T-helper 1 cell treated with Interleukin-12 subunit alpha and Interleukin-12 subunit beta and Interleukin-4 antibody, amounts not matched to agents 30 μg/mL and 1 μg/mL, for 36 hours (primary cell): ENCODE measurements at regions not wholly inside any gene's neighbourhood (a gene's known extent, or its start where the extent isn't known, plus 50 kb on each side); places are given as distances from the start of the nearest gene placed in this dataset.
A peak's percentile ranks its signal among the peaks of the same experiment; 100 is the strongest.
"Not testable (repeated sequence)": the region's sequence is repeated elsewhere in the genome, so short reads cannot be mapped to it uniquely, and the experiment has no call there.

Experiments
- H3K27ac Mint-ChIP-seq: one replicate; pipeline ENCODE4 v1.8.0; 2021; ENCODE audit warnings: mild to moderate bottlenecking, mixed read lengths
- H3K27me3 Mint-ChIP-seq: one replicate; pipeline ENCODE4 v1.8.0; 2021; ENCODE audit warnings: low read depth, mixed read lengths
- H3K36me3 Mint-ChIP-seq: one replicate; pipeline ENCODE4 v1.8.0; 2021; ENCODE audit warnings: low read depth, mixed read lengths
- H3K4me1 Mint-ChIP-seq: one replicate; pipeline ENCODE4 v1.8.0; 2021; ENCODE audit warnings: low read depth, mixed read lengths
- H3K4me3 Mint-ChIP-seq: one replicate; pipeline ENCODE4 v1.8.0; 2021; ENCODE audit warnings: mild to moderate bottlenecking, moderate library complexity, mixed read lengths
- H3K9me3 Mint-ChIP-seq: one replicate; pipeline ENCODE4 v1.8.0; 2021; ENCODE audit warnings: mixed read lengths

DNA sequence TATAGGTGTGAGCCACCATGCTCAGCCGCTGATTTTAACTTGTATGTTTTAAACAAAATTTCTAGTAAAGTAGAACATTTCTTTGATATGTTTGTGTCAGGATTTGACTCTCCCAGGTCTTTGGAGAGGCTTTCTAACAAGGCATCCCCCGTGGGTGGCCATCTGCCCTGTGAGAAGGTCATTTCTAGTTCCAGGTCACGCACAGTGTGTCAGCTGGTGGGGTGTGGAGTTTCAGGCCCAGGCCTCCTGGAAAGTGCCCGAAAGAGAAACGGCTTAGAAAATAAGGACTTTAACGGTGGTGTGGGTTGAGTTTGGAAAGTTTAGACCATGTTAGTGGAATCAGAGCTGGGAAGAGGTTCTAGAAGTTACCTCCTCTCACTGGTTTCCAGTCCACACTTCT lies 61.0 kb downstream of the SPDYE17 start:
- not testable (repeated sequence) for H3K4me1 Mint-ChIP-seq, H3K9me3 Mint-ChIP-seq, H3K27me3 Mint-ChIP-seq, H3K27ac Mint-ChIP-seq, H3K4me3 Mint-ChIP-seq, H3K36me3 Mint-ChIP-seq

DNA sequence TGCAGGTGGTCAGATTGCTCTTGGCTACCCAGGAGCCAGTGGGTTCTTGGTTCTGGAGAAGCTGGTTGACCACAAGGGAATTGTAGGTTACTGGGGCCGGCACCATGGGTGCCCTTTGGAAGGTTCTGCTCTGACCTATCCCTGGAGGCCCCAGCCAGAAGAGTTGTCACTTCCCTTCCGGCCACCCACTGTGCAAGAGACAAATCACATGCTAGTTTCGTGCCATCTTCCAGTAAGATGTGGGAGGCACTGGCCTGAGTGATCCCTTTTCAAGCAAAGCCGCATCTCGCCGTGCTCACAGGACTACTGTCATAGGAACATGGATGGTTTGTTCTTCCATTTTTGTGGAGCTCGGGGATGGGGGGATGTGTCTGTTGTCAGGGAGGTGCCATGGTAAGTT lies 62.3 kb downstream of the SPDYE17 start:
- not testable (repeated sequence) for H3K36me3 Mint-ChIP-seq, H3K4me1 Mint-ChIP-seq, H3K9me3 Mint-ChIP-seq, H3K27ac Mint-ChIP-seq, H3K4me3 Mint-ChIP-seq, H3K27me3 Mint-ChIP-seq

DNA sequence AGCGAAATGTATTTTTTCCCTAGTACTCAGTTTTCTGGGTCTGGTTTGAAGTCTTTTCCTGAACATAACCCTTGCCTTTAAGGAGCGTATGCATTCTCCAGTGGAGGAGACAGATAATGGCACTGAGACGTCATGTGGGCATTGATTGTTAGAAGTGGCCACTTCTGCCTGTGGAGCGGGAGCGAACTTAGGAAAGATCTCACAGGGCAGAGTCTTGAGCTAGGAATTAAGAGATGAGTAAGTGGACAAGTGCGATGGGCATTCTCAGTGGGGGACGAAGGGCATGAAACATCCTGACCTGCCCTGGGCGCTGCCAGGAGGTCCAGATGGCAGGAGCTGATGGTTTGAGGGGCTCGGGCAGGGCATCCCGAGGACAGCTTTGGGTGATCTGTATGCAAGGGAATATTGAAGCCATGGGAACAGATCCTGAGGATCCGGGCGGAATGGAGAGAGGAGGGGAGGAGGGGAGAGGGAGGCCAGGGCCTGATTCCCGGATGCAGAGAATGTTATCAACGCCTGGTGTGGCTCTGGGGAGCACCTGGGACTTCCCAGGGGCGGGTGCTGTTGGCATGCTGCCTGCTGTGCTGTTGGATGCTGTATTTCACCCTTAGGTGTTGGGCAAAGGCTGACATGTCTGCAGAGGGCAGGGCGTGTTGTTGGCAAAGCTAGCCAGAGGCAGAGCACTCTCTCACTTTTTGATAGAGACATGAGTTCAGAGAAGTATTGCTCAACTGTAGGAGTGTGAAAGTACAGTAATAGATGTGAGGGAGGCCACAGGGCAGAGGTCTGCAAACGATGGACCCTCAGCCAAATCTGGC lies 66.2 kb downstream of the SPDYE17 start:
- not testable (repeated sequence) for H3K4me1 Mint-ChIP-seq, H3K27ac Mint-ChIP-seq, H3K9me3 Mint-ChIP-seq, H3K4me3 Mint-ChIP-seq, H3K36me3 Mint-ChIP-seq, H3K27me3 Mint-ChIP-seq

DNA sequence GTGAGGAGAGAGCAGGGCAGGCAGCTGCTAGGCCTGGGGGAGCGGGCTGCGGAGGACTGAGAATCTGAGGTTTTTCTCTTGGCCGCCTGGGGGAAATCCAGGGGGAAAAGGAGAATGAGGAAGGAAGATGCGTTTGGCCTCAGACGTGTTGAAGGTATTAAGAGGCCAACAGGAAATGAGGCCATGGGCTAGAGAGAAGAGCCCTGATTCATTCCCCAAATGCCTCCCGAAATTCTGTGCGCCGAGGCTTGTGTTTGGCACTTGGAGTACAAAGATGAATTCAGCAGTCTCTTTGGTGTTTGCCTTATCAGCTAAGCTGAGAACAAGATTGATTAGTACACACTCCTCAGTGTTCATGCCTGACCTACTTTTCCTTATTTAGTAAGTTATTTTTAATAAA lies 68.1 kb downstream of the SPDYE17 start:
- H3K27me3 Mint-ChIP-seq, H3K4me3 Mint-ChIP-seq, H3K4me1 Mint-ChIP-seq, H3K27ac Mint-ChIP-seq, H3K36me3 Mint-ChIP-seq, H3K9me3 Mint-ChIP-seq: not testable (repeated sequence)

DNA sequence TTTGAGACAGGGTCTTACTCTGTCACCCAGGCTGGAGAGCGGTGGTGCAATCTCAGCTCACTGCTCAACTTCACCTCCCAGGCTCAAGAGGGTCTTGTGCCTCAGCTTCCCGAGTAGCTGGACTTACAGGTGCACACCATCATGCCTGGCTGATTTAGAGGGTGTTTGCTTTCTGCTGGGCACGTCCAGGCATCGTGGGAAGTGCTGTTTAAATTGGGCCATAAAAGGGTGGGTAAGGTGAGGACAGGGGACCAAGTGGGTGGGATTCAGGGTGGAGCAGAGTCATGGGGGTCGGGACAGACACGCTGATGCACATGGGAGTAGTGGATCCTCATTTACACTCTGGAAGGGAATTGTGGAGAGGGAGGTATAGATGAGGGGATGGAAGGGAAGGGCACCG lies 69.1 kb downstream of the SPDYE17 start:
- H3K9me3 Mint-ChIP-seq, H3K27ac Mint-ChIP-seq, H3K27me3 Mint-ChIP-seq, H3K36me3 Mint-ChIP-seq, H3K4me1 Mint-ChIP-seq, H3K4me3 Mint-ChIP-seq: not testable (repeated sequence)

DNA sequence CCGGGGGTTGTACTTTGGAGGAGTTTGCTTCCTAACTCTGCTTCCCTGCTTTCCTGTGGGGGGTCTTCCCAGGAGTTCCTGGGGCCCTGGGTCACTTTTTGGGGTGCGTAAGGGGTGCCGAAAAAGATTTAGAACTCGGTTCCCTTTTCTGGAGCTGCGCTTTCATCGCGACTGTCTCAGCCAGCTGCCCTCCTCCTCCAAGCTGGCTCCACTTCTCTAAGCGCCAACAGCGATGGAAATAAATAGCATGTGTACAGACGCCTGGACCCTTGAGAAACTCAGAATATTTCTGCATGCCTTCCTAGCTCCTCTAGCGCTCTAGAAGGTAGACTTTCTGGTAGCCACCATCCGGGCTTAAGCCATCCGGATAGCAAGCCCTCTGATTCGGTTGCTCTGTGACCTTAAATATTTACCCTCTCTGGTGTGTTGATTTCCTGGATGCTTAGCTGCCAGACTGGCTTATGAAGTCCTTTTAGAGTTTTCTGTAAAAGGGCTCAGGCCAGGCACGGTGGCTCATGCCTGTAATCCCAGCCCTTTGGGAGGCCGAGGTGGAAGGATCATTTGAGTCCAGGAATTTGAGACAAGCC lies 71.7 kb downstream of the SPDYE17 start:
- H3K4me3 Mint-ChIP-seq, H3K27ac Mint-ChIP-seq, H3K27me3 Mint-ChIP-seq, H3K36me3 Mint-ChIP-seq, H3K9me3 Mint-ChIP-seq, H3K4me1 Mint-ChIP-seq: not testable (repeated sequence)

DNA sequence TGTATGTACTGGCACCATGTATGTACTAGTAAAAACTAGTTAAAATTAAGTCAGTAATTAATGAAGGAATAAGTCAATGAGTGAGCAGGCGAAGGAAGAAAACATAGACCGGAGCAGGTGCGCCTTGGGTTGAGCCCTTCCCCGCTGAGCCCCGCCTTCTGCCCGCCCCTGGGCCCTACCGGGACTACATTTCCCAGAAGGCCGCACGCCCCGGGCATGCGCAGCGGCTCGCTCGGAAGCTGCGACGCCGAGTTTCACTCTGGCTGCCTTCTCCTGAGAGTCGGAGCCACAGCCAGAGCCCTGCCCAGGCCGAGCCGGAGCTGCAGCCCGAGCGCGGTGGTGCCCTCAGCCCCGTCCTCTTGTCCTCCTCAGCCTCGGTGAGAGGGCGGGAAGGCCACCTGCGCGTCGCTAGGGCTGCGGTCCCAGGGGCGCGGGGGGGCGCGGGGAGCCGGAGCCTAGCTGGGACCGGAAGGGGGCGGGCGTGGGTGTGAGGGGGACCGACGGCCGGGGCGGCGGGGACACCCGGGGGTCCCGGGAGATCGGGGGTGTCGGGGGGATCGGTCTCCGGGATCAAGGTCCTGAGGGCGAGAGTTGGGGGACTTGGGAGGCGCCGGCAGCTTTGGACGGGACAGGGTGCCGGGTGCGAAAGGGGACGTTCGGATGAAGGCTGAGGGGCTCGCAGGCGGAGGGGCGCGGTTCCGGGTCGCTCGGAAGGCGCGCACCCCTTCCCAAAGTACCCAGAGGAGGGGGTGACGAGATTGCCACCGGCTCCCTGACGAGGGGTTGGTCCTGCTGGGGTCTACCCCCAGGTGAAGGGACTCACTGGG lies 72.4 kb downstream of the SPDYE17 start:
- not testable (repeated sequence) for H3K9me3 Mint-ChIP-seq, H3K4me3 Mint-ChIP-seq, H3K4me1 Mint-ChIP-seq, H3K27me3 Mint-ChIP-seq, H3K27ac Mint-ChIP-seq, H3K36me3 Mint-ChIP-seq

DNA sequence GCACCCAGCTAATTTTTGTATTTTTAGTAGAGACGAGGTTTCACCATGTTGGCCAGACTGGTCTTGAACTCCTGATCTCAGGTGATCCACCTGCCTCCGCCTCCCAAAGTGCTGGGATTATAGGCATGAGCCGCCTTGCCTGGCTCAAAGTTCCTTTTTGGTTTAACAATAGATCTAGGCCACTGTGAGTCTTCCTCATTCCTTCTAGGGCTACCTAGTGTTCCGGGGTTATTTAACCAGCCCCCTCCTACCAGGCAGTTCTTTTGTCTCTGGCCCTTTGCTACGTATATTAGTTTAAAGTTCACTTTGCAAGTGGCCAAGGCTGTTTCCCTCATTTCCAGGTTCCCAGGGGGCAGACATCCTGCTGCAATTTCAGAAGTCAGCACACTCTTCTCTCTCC lies 75.6 kb downstream of the SPDYE17 start:
- H3K27ac Mint-ChIP-seq, H3K36me3 Mint-ChIP-seq, H3K27me3 Mint-ChIP-seq, H3K4me1 Mint-ChIP-seq, H3K4me3 Mint-ChIP-seq, H3K9me3 Mint-ChIP-seq: not testable (repeated sequence)

DNA sequence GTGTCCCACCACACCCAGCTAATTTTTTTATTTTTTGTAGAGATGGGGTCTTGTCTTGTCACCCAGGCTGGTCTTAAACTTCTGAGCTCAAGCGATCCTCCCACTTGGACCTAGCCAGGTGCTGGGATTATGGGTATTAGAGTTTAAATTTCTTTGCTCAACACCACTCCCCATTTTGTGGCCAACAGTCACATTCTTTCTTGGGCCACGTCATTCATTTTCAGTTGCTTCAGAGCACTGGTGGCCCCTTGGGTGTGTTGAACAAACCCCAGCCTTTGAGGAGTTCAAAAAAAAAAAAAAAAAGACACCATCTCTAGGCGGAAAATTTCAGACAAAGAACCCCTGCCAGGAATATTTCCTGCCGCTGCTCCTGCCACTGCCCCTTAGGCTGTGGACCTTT lies 77.0 kb downstream of the SPDYE17 start:
- H3K4me1 Mint-ChIP-seq, H3K4me3 Mint-ChIP-seq, H3K36me3 Mint-ChIP-seq, H3K9me3 Mint-ChIP-seq, H3K27me3 Mint-ChIP-seq, H3K27ac Mint-ChIP-seq: not testable (repeated sequence)

DNA sequence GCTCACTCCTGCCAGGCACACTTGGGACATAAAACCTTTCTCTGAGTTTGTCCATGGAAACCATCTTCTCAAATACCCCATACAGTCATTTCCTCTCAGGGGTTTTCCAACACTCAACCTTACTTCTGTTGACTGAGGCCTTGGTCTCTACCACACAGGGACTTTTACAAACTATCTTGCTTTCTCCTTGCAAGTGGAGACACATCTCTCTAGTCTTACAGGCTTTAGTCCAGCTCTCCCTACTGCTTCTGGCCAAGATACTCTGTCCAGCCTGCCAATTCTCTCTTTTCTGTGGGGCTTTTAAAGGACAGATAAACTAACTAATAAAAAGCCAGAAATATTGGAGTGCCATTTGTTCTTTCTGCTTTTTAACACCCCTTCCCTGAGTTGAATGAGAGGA lies 87.6 kb downstream of the SPDYE17 start:
- H3K27me3 Mint-ChIP-seq, H3K36me3 Mint-ChIP-seq, H3K9me3 Mint-ChIP-seq, H3K4me1 Mint-ChIP-seq, H3K4me3 Mint-ChIP-seq: not testable (repeated sequence)
- peak overlapping the region; percentile 82 for H3K27ac Mint-ChIP-seq

DNA sequence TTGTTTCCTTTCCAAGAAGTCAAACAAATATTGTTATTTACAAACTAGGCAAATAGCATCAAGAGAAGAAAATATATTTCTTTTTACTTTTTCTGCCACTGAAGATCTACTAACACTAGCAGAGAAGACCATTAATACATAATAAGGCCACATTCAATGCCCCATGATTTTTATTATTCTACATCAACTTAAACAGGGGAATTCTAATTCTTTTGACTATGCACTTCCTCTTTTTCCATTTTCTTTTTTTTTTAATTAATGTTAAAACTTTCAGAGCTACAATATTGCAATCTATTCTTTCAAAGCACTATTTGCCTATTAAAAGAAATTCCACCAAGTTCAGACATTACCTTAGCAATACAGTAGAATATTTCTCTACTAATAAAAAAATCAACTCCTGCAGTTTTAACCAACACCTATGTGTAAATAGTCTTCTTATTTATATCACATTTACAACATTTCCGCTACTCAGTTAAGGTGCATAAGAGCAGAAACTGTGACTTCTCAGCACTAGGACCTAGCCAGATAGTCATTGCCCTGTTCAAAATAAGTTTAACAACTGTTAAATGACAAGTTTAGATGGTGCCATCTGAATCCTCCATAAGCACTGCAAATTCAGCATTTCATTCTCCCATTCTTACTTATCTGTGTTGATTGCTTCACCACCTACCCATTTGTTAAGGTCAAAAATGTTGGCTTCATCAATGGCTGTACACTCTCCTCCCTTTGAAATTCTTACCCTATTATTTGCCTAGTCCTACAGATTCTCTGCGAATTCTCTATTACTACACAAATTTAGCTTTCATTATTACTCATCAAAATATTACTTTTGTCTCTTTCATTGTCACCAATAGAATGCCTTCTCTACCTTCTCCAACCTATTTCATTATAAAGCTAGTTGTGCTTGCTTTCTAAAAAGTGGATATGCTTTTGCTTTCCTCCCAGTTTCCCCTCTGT lies 90.1 kb downstream of the SPDYE17 start:
- H3K4me1 Mint-ChIP-seq, H3K27ac Mint-ChIP-seq, H3K4me3 Mint-ChIP-seq, H3K36me3 Mint-ChIP-seq, H3K9me3 Mint-ChIP-seq, H3K27me3 Mint-ChIP-seq: not testable (repeated sequence)

DNA sequence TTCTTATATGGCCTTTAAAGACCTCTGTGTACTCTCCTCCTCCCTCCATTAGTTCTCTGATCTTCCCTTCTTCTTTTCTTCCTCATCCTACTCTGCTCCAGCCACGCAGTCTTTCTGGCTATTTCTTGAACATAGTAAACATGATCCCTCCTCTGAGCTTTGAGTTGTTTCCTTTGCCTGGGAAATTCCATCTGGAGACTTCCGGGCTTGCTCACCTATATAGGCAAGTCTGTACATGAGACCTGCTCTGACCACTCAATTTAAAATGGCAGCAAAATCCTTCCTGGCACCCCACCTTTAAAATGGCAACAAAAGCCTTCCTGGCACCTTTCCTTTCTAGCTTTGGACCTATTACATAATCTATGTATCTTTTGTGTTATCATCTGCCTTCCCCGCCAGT lies 94.4 kb downstream of the SPDYE17 start:
- H3K4me1 Mint-ChIP-seq, H3K4me3 Mint-ChIP-seq, H3K36me3 Mint-ChIP-seq, H3K9me3 Mint-ChIP-seq, H3K27ac Mint-ChIP-seq: not testable (repeated sequence)
- peaks cover 19% of the 10 kb centered on the region for H3K27me3 Mint-ChIP-seq

DNA sequence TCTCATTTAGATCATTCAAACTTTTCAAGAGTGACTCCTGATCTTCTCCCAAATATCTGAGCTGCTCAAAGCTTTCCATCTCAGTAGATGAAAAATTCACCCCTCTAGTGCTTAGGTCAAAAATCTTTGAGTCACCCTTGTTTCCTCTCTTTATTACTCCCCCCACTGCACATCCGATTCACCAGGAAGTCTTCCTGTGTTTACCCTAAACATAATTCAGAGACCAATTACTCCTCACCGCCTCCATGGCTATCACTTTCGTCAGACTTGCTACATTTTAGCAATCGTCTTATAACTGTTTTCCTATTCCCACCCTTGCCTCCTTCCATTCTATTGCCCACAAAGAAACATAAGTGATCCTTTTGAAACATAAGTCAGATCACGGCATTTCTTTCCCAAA lies 94.8 kb downstream of the SPDYE17 start:
- H3K4me3 Mint-ChIP-seq, H3K4me1 Mint-ChIP-seq, H3K9me3 Mint-ChIP-seq, H3K27ac Mint-ChIP-seq, H3K36me3 Mint-ChIP-seq: not testable (repeated sequence)
- peaks cover 19% of the 10 kb centered on the region for H3K27me3 Mint-ChIP-seq

DNA sequence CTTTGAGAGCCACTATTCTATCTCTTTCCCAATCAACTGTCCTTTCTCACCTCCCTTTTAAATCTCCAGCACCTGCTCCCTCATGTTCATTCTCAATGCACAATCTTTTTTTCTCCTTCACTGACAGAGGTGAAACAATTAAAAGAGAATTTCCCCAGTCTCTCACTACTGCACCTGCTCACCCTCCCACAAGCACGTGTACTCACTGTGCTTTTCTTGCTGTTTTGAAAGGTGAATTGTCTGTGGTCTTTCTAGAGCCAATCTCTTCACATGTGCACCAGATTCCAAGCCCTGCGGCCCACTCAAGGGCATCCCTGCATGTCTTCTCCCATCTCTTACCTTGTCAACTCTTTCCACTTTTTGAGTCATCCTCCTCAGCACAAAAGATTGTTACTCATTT lies 95.8 kb downstream of the SPDYE17 start:
- H3K27me3 Mint-ChIP-seq = peaks cover 19% of the 10 kb centered on the region
- not testable (repeated sequence) for H3K4me3 Mint-ChIP-seq, H3K4me1 Mint-ChIP-seq, H3K27ac Mint-ChIP-seq, H3K36me3 Mint-ChIP-seq, H3K9me3 Mint-ChIP-seq
